HS-27A (cell line): ENCODE measurements at regions not wholly inside any gene's neighbourhood (a gene's known extent, or its start where the extent isn't known, plus 50 kb on each side); places are given as distances from the start of the nearest gene placed in this dataset.

Experiments
- DNase-seq: peaks from one replicate; pipeline ENCODE4 v3.0.0-alpha.2; 2012; ENCODE audit warnings: low read depth, missing footprints

- DNase-seq, result no peak
Observed at GRCh38 chr6:98137391-98137790, 697.0 kb upstream of the POU3F2 start.

GRCh38 chr6:98142839-98143238 is 691.5 kb upstream of the POU3F2 start:
- no peak for DNase-seq

GRCh38 chr6:98146656-98147055 is 687.7 kb upstream of the POU3F2 start:
- DNase-seq, result no peak

GRCh38 chr6:98156580-98156979 is 677.8 kb upstream of the POU3F2 start:
- no peak for DNase-seq

- no peak for DNase-seq
Observed at GRCh38 chr6:98179606-98180005, 654.8 kb upstream of the POU3F2 start.

DNA sequence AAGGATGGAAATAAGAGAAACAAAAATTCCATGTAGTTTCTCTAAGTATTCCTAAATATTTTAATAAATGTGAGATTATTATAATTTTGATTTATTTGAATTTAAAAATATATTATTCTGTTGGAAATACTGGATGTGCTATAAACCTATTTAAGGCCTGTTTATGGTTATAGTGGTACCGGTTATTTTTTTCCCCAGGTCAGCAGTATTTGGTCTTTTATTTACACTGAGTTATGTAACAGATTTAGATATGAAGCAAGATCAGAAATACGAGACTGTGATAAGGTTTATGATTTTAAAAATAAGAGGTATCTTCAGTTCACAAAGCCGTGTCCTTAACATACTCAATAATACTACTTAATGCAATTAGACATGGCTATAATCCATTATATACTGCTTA is 634.3 kb upstream of the POU3F2 start:
- DNase-seq, result no peak

- no peak for DNase-seq
Observed at GRCh38 chr6:98203170-98203806, 631.1 kb upstream of the POU3F2 start.

DNA sequence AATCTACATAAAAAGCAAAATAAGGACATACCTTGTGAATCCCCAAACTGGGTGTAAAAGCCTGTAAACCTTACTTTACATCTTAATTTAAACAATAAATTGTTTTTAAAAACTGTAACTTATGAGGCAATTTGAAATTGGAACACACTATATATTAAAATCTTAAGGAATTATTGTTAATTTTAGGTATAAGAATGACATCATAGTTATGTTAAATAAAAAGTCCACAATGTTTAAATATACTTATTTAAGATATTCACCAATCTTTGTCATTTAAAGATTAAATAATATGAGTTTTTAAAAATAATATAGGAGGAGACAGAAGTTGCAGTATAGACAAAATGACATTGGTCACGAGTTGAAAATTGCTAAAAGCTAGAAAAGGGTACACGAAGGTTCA is 621.9 kb upstream of the POU3F2 start:
- no peak for DNase-seq

DNA sequence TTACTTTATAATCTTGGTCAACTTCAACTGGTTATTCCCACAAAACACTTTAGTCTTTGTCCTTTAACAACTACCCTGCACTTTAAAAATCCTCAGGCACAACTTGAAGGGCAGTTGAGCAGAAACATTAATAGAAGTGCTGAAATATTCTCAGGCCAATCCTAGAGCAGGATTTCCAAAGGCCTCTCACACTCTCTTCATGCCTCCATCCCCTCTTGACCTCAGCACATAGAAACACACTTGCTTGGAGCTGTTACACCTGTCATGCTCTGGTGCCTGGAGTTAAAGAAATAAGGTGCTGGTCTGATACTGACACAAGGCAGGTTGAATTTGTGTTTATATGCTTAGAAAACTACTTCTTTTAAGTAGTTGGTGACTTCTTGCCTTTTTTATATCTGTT is 618.8 kb upstream of the POU3F2 start:
- DNase-seq, result no peak

DNA sequence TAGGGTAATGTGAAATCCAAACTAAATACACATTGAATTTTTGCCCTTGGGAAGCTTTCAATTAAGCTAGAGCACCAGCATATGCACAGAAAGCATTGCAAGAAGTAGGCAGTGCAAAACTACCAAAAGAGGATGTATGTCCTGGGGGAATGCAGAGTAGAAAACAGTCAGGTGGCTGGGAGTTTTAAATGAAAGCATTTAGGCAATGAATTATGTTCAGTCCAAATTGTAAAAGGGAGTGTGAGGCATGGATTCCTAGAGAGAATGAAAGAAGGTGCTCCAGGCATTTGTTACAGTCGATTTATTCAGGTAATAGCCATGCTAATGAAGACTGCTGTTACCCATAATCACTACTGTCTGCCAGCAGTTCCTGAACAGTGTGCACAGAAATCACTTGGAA is 604.1 kb upstream of the POU3F2 start:
- no peak for DNase-seq

GRCh38 chr6:98239057-98239456 is 595.3 kb upstream of the POU3F2 start:
- DNase-seq, result no peak

DNA sequence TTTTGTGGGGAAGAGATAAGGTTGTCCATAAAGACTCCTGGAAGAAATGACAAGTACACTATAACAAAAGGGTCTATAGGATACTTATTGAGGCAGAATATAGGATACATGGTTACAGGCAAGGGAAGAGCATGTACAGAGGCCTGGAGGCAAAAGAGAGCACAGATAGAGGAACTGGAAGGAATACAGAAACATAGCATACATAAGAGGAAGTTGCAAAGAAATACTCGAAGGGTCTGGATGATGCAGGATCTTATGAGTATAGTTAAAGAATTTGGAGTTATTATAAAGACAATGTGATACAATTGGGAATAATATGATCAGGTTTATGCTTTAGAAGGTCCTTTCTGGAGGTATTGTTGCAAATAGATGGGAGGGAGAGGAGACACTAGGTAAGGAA is 592.7 kb upstream of the POU3F2 start:
- no peak for DNase-seq

GRCh38 chr6:98254624-98255023 is 579.8 kb upstream of the POU3F2 start:
- no peak for DNase-seq

DNA sequence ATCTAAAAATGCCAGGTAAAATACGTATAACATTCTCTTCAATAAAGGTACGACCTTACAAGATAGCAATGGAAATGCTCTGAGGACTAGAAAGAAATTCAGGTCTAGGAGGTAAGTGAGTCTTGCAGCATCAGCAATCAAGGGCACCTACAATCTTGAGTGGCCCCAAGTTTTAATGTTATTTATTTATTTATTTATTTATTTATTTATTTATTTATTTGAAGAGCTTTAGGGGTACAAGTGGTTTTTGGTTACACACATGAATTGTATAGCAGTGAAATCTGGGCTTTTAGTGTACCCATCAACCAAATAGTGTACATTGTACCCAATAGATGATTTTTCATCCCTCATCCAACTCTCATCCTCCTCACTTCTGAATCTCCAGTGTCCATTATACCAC is 574.0 kb upstream of the POU3F2 start:
- DNase-seq, result no peak

GRCh38 chr6:98272060-98272459 is 562.3 kb upstream of the POU3F2 start:
- no peak for DNase-seq

DNA sequence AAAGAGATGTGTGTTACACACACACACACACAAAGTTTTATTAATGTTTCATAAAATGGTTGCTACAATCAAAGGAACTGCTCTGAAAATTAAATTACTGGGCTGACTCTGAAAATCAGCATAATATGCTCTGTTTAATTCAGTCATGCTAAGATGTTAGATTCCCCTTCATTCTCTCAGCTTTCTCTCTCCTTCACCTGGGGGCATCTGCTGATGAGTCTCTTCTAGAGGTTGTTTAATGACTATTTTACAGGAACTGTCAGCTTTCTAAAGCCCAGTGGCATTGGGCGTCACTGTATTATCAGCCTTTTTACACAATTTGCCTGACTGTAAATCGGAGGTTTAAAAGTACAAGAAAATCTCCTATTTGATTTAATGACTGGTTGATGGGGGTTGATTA is 559.7 kb upstream of the POU3F2 start:
- no peak for DNase-seq

DNA sequence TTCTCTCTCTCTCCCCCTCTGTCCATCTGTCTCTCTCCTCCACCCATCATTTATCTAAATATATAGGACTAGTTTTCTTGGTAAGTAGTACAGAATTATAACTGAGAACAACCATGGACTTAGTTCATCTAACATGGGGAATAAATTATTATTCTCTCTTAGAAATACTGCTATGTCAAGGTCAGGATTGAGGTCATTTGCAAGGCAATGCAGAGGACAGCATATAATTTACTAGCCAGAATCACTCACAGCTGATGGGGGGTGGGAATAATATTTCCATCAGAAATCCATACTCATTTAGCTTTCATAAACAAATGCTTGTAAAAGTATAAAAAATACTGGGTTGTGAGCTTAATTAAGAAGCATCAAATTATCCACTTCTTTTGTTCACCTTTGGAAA is 553.9 kb upstream of the POU3F2 start:
- DNase-seq, result no peak

DNA sequence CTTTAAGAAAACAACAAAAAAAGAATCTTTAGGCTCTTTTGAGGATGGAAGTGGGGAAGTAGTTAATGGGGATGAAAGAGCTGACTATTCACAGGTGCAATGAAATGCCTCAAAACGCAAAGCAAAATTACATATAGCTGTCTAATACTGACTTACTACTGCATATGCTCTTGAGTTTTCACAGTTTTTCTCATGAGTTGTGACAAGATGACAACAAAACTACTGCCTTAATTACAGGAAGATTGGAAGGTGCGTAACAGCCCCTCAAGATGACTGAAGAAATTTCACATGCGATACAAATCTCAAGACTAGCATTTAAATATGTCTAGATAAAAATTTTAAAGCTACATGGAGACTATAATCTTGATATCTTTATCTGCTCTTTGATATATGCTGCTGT is 547.8 kb upstream of the POU3F2 start:
- DNase-seq, result no peak

DNA sequence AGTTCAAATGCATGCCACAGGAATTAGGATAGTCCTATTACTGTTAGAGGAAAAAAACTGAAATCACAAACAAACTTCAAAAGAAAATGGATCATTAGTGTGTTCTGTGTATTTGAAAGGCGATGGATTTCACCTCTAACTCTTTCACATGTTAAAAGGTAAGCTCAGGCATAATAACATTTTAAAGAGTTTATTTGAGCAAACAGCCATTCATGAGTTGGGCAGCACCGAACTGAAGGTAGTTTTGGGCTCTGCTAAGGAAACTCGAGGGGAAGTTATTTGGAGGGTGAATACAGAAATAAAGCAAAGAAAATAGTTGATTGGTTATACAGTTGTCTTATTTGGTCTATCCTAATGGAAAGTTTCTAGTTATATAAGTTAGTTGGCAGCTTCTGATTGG is 546.5 kb upstream of the POU3F2 start:
- no peak for DNase-seq

DNA sequence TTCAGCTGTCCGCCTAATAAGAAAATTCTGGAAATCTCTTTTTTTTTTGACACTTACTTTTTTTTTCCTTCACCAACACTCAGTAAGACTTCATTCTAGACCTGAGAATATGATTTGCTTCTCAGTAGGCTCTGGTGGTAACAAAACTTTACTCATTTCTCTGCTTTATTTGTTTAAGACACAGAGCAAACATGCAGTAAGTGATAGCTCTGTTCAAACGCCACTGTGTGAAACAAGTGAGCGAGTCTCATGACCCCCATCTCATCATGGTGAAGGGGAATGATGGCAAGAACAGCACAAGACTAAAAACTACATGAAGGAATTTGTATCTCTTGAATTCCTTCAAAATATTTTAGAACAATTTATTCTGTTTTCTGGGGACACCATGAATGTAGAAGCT is 541.6 kb upstream of the POU3F2 start:
- no peak for DNase-seq

DNA sequence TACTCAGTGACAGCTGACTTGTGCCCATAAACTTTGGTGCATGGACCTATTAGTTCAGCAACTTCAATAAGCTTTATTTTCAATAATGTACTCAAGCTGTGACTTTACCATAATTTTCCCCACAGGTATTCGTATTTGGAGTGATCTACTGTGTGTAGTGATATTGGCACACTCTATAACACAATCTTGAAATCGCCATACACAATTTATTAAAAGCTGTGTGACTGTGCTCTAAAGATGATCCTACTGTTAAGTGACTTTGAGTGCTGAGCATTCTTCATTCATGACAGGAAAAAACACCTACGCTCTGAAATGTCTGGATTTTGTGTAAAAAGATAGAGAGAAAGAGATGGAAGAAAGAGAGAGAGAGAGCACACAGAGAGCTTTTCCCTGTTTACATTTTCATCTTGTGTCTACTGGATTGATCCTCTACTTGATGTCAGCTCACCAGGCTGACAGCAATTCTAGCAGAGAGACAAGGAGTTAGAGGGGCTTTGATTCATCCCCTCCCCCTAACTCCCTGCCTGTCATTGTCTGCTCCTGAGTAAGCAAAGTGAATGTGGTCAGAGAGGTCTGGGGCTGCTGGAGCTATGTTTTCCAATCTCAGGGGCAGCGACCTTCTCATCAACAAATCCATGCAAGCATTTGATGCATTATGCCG is 538.7 kb upstream of the POU3F2 start:
- no peak for DNase-seq

DNA sequence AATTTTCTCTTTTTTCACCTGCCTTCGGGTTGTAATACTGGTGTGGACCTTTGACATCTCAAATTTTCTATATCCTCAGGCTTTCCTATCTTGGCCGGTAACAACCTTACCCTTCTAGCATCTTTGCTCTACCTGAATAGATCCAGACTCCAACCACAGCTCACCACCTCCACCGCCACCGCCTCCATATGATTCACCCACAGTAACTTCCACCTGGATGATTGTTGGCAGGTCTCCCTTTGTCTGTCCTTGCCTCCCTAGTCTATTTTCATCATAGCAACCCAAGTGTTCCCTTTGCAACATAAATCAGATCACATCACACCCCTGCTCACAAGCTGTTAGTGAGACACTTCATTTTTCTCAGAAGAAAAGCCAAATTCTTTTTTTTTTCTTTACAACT is 525.8 kb upstream of the POU3F2 start:
- DNase-seq, result no peak

DNA sequence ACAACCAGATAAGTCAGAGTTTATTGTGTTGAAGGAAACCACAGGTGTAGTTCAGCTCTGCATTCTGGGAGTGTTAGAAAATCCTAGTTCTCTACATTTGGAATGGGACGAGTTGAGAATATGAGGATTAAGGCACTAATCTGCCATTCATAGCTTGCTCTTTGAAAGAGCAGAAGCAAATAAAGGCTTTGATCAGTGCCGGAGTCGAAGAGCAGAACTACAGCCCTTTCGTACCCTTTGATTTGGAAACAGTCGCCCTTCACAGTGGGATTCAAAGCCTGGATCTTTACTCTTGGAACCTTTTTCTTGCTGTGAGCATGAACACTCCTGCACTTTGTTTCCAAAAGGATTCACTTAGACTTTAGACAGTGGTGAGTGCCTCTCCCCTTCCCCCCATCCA is 523.9 kb upstream of the POU3F2 start:
- DNase-seq, result no peak

- no peak for DNase-seq
Observed at GRCh38 chr6:98323605-98324004, 510.8 kb upstream of the POU3F2 start.
